SIG-M5 treated with dmso at 0.1 percent for 504 hours (cell line): ENCODE measurements at regions not wholly inside any gene's neighbourhood (a gene's known extent, or its start where the extent isn't known, plus 50 kb on each side); places are given as distances from the start of the nearest gene placed in this dataset.

Experiments
- DNase-seq: peaks from one replicate; lab custom pipeline; 2025; ENCODE audit not compliant: unreplicated experiment; lab: John Stamatoyannopoulos, UW

- no peak for DNase-seq
Observed at GRCh38 chr6:166728884-166729530, 102.0 kb upstream of the RPS6KA2 start.

GRCh38 chr6:166726201-166726600, 99.2 kb upstream of the RPS6KA2 start:
- DNase-seq: no peak

- DNase-seq: no peak
Observed at GRCh38 chr6:166725571-166725970, 98.5 kb upstream of the RPS6KA2 start.

GRCh38 chr6:166724576-166724975, 97.5 kb upstream of the RPS6KA2 start:
- DNase-seq: no peak

- no peak for DNase-seq
Observed at GRCh38 chr6:166722785-166723184, 95.7 kb upstream of the RPS6KA2 start.

GRCh38 chr6:166721576-166721975, 94.5 kb upstream of the RPS6KA2 start:
- DNase-seq: no peak

GRCh38 chr6:166720856-166721255, 93.8 kb upstream of the RPS6KA2 start:
- no peak for DNase-seq

- no peak for DNase-seq
Observed at GRCh38 chr6:166719019-166719418, 92.0 kb upstream of the RPS6KA2 start.

GRCh38 chr6:166718516-166718915, 91.5 kb upstream of the RPS6KA2 start:
- no peak for DNase-seq

GRCh38 chr6:166716910-166717617, 90.0 kb upstream of the RPS6KA2 start:
- no peak for DNase-seq

- DNase-seq: no peak
Observed at GRCh38 chr6:166715992-166716391, 88.9 kb upstream of the RPS6KA2 start.

- DNase-seq: no peak
Observed at GRCh38 chr6:166715065-166715464, 88.0 kb upstream of the RPS6KA2 start.

GRCh38 chr6:166714581-166714980, 87.5 kb upstream of the RPS6KA2 start:
- DNase-seq: no peak

- no peak for DNase-seq
Observed at GRCh38 chr6:166714187-166714510, 87.1 kb upstream of the RPS6KA2 start.

GRCh38 chr6:166713434-166714186, 86.6 kb upstream of the RPS6KA2 start:
- DNase-seq: no peak

- DNase-seq: no peak
Observed at GRCh38 chr6:166712286-166713228, 85.5 kb upstream of the RPS6KA2 start.

- no peak for DNase-seq
Observed at GRCh38 chr6:166710084-166710483, 83.0 kb upstream of the RPS6KA2 start.

GRCh38 chr6:166708460-166708859, 81.4 kb upstream of the RPS6KA2 start:
- DNase-seq: no peak

- DNase-seq: no peak
Observed at GRCh38 chr6:166707045-166707444, 80.0 kb upstream of the RPS6KA2 start.

- no peak for DNase-seq
Observed at GRCh38 chr6:166705069-166705468, 78.0 kb upstream of the RPS6KA2 start.

GRCh38 chr6:166704171-166704570, 77.1 kb upstream of the RPS6KA2 start:
- no peak for DNase-seq
